ENCODE measurements at regions not wholly inside any gene's neighbourhood (a gene's known extent, or its start where the extent isn't known, plus 50 kb on each side); places are given as distances from the start of the nearest gene placed in this dataset.

DNA sequence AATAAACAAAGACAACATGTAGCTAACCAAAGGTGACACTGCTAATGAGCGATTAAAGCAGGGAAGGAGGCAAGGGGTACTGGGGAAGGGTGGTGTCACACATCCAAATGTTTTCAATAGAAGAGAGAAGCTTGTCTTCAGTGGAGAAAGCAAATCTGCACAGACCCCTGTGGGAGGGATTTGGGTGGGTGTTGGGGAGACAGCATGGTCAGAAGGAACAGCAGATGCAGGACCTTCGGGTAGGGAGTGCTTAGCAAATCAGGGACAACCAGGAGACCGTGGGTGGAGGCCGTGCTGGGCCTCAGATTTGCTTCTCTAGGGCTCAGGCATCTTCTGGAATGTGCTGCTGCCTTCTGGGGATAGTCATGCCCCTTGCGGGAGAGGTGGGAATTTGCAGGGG, 185.3 kb upstream of the RAB6C start:
- TF ChIP-seq POLR2A (IDR thresholded peaks at IDR 0.05): no peak
- TF ChIP-seq, protein P1, sequence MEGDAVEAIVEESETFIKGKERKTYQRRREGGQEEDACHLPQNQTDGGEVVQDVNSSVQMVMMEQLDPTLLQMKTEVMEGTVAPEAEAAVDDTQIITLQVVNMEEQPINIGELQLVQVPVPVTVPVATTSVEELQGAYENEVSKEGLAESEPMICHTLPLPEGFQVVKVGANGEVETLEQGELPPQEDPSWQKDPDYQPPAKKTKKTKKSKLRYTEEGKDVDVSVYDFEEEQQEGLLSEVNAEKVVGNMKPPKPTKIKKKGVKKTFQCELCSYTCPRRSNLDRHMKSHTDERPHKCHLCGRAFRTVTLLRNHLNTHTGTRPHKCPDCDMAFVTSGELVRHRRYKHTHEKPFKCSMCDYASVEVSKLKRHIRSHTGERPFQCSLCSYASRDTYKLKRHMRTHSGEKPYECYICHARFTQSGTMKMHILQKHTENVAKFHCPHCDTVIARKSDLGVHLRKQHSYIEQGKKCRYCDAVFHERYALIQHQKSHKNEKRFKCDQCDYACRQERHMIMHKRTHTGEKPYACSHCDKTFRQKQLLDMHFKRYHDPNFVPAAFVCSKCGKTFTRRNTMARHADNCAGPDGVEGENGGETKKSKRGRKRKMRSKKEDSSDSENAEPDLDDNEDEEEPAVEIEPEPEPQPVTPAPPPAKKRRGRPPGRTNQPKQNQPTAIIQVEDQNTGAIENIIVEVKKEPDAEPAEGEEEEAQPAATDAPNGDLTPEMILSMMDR (IDR thresholded peaks at IDR 0.05): no peak
- no peak for DNase-seq
- peaks cover 0 to 14% of the 10 kb centered on the region in 2 donors for H3K4me1 ChIP-seq
- H3K27ac ChIP-seq: no peak overlapping the region
- H3K9me3 ChIP-seq: no peaks in the 10 kb centered on the region
- intact Hi-C loops (cut with DNase I): no loop called here
- H3K4me3 ChIP-seq (replicated peaks in 1 of 3): no peak overlapping the region
- H3K27me3 ChIP-seq: no peaks in the 10 kb centered on the region
- WGBS, 2 donors: 60 to 70% methylated on average over 5 of the region's 5 CpGs
- H3K36me3 ChIP-seq: no peaks in the 10 kb centered on the region

DNA sequence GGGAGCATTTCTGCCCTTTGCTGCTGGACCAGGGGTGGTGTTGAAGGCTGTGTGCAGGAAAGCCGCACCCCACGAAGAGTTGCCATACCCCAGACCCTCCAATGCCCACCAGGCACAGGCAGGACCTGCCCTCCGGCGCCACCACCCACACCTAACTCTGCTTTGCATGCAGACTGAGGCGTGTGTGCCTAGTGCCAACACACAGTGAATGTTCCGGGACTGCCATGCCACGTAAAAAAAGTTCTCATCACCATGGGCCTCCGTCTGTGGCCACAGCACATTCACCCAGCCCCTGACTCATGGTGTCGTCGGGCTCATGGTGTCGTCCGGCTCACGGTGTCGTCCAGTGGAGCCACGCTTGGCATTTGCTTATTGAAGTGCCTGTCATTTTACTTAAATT, 184.9 kb upstream of the RAB6C start:
- WGBS, 2 donors: 95% methylated on average over 14 to 15 of the region's 15 CpGs
- no peaks in the 10 kb centered on the region for H3K36me3 ChIP-seq
- no peaks in the 10 kb centered on the region for H3K9me3 ChIP-seq
- intact Hi-C loops (cut with DNase I): no loop called here
- H3K27ac ChIP-seq: no peak overlapping the region
- no peak for DNase-seq
- H3K4me3 ChIP-seq (replicated peaks in 1 of 3): no peak overlapping the region
- no peak for TF ChIP-seq POLR2A (IDR thresholded peaks at IDR 0.05)
- TF ChIP-seq, protein P1 (IDR thresholded peaks at IDR 0.05): no peak
- H3K27me3 ChIP-seq: no peaks in the 10 kb centered on the region
- peaks cover 0 to 14% of the 10 kb centered on the region in 2 donors for H3K4me1 ChIP-seq

DNA sequence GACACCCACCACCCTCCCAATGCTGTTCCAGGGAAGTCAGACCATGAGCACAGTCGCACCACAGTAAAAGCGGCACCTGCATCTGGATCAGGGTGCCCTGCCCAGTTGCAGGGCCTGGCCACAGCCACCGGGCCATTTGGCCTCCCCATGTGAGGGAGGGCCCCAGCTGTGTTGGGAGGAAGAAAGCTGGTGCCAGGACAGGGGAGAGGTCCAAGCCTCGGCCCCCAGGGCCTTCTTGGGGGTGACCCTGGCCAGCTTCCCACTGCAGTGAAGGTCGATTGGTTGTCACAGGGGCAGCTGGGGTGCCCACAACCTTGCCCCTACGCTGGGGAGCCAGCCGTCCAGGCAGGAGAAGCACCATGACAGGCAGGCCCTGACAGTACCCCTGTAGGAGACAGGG, 183.2 kb upstream of the RAB6C start:
- intact Hi-C loops (cut with DNase I): no loop called here
- TF ChIP-seq, protein P1 (IDR thresholded peaks at IDR 0.05): no peak
- no peak for TF ChIP-seq POLR2A (IDR thresholded peaks at IDR 0.05)
- Histone ChIP-seq H3K27me3 (no peaks in the 10 kb centered on the region), H3K9me3 (no peaks in the 10 kb centered on the region), H3K4me3 (replicated peaks in 1 of 3) (no peak overlapping the region), H3K27ac (no peak overlapping the region), H3K36me3 (no peaks in the 10 kb centered on the region), H3K4me1 (peaks cover 0 to 14% of the 10 kb centered on the region in 2 donors)
- DNase-seq: no peak
- 75 to 91% methylated on average over 5 to 6 of the region's 7 CpGs for WGBS, 2 donors

DNA sequence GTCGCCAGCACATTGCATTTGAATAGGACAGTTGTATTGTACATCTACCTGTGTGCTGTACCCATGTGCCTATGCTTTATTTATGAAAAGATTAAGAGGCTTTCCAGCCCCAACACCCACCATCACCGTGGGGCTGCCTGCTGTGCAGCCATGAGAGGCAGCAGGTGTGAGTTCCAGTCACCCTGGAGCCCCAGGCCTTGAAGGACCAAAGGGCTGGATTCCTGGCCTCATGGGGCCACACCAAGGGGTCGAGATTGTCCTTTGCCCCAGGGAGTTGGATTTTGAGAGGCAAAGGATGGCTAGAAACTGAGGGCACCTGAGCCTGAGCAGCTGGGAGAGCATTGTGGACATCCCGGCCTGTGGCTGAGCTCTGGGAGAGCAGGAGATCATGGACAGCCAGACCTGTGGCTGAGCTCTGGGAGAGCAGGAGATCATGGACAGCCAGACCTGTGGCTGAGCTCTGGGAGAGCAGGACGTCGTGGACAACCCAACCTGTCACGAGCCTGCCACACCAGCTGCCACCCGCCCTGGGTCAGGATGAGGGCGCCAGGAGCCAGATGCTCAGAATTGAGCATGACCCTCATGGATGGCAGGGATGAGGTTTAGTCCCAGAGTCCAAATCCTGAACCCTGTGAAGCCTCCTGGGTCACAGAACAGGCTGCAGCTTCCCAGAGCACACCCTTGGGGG, 182.5 kb upstream of the RAB6C start:
- WGBS, 2 donors: 90 to 95% methylated on average over 4 to 9 of the region's 9 CpGs
- no peaks in the 10 kb centered on the region for H3K36me3 ChIP-seq
- H3K27ac ChIP-seq: no peak overlapping the region
- no peak overlapping the region for H3K4me3 ChIP-seq (replicated peaks in 1 of 3)
- no peak for DNase-seq
- no peaks in the 10 kb centered on the region for H3K9me3 ChIP-seq
- no peaks in the 10 kb centered on the region for H3K27me3 ChIP-seq
- intact Hi-C loops (cut with DNase I): no loop called here
- TF ChIP-seq, protein P1 (IDR thresholded peaks at IDR 0.05): no peak
- peaks cover 0 to 14% of the 10 kb centered on the region in 2 donors for H3K4me1 ChIP-seq

DNA sequence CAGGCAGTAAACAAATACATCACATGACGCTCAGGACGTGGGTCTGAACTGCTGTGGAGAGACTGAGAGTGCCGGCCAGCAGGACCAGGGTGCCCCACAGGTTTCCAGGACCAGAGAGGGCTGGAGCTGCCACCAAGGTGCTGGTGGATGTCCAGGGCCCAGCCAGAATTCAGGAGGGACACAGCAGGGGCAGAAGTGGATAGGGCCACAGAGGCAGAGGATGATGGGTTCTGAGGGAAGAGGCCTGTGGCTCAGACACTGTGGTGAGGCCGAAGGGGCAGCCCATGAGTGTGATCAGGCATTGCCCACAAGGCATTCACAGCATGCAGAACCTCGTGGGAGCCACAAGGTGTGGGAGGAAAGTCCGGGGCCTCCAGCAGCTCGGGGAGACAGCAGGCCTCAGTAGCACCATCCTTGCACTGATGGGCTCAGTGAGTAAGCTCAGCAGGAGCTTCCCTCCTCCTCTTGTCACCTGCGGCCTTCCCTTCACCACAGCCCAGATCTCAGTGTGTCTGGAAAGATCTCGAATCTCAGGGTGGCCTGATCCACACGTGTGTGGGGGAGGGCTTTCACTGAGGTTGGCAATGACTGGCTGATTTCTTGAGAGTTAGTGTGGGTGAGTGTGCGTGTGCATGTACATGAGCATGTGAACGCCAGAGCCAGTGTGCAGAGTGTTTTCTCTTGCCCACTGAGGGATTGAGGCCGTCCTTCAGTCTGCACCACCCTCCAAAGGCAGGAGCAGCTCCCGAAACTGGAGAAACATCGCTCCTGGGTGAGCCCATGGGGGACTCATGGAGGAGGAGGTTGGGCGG, 181.8 kb upstream of the RAB6C start:
- DNase-seq: no peak
- Histone ChIP-seq H3K9me3 (no peaks in the 10 kb centered on the region), H3K4me3 (replicated peaks in 1 of 3) (no peak overlapping the region), H3K4me1 (peaks cover 0 to 14% of the 10 kb centered on the region in 2 donors), H3K27ac (no peak overlapping the region), H3K27me3 (no peaks in the 10 kb centered on the region), H3K36me3 (no peaks in the 10 kb centered on the region)
- intact Hi-C loops (cut with DNase I): no loop called here
- TF ChIP-seq, protein P1 (IDR thresholded peaks at IDR 0.05): no peak
- TF ChIP-seq POLR2A (IDR thresholded peaks at IDR 0.05): no peak
- 71 to 76% methylated on average over 14 to 16 of the region's 16 CpGs for WGBS, 2 donors

Measured in thyroid gland (tissue), 4 donors.